ENCODE measurements at regions not wholly inside any gene's neighbourhood (a gene's known extent, or its start where the extent isn't known, plus 50 kb on each side); places are given as distances from the start of the nearest gene placed in this dataset.
A peak's percentile ranks its signal among the peaks of the same experiment; 100 is the strongest.

- ATAC-seq = peak; percentile 95
- DNase-seq = peak in 1 of 3 donors; percentile 58
- Histone ChIP-seq H3K9me3 (no peaks in the 10 kb centered on the region), H3K36me3 (ENCODE audit: low read depth) (no peaks in the 10 kb centered on the region), H3K4me1 (ENCODE audit: low read depth) (no peaks in the 10 kb centered on the region), H3K4me3 (no peak overlapping the region)
- intact Hi-C loops (cut with DNase I, micrococcal nuclease) = no loop called here
- no peak for TF ChIP-seq CTCF (IDR thresholded peaks at IDR 0.05)
These were observed 386.9 kb downstream of the FIGN start for GRCh38 chr2:163348857-163349380.

GRCh38 chr2:163347982-163348856 lies 387.6 kb downstream of the FIGN start:
- no peak for TF ChIP-seq CTCF (IDR thresholded peaks at IDR 0.05)
- peak; percentile 31 to 65 (median 58) for DNase-seq
- peak; percentile 74 for ATAC-seq
- Histone ChIP-seq H3K9me3 (no peaks in the 10 kb centered on the region), H3K4me1 (ENCODE audit: low read depth) (no peaks in the 10 kb centered on the region), H3K4me3 (no peak overlapping the region), H3K36me3 (ENCODE audit: low read depth) (no peaks in the 10 kb centered on the region)
- intact Hi-C loops (cut with DNase I, micrococcal nuclease) = no loop called here

- H3K4me3 ChIP-seq = no peak overlapping the region
- peak in 1 of 3 donors; percentile 33 for DNase-seq
- intact Hi-C loops (cut with DNase I, micrococcal nuclease) = no loop called here
- no peaks in the 10 kb centered on the region for H3K9me3 ChIP-seq
- ATAC-seq = peak; percentile 39
- H3K4me1 ChIP-seq (ENCODE audit: low read depth) = no peaks in the 10 kb centered on the region
- H3K36me3 ChIP-seq (ENCODE audit: low read depth) = no peaks in the 10 kb centered on the region
- peak; percentile 26 for TF ChIP-seq CTCF (IDR thresholded peaks at IDR 0.05)
These were observed 389.8 kb downstream of the FIGN start for GRCh38 chr2:163345795-163346573.

- no peak for ATAC-seq
- intact Hi-C loops (cut with DNase I, micrococcal nuclease) = no loop called here
- no peak overlapping the region for H3K4me3 ChIP-seq
- H3K9me3 ChIP-seq = no peaks in the 10 kb centered on the region
- H3K4me1 ChIP-seq (ENCODE audit: low read depth) = no peaks in the 10 kb centered on the region
- DNase-seq = no peak
- TF ChIP-seq CTCF (IDR thresholded peaks at IDR 0.05) = no peak
- H3K36me3 ChIP-seq (ENCODE audit: low read depth) = no peaks in the 10 kb centered on the region
These were observed 392.5 kb downstream of the FIGN start for GRCh38 chr2:163343316-163343715.

GRCh38 chr2:163341426-163341825 lies 394.4 kb downstream of the FIGN start:
- intact Hi-C loops (cut with DNase I, micrococcal nuclease) = no loop called here
- no peak overlapping the region for H3K4me3 ChIP-seq
- H3K9me3 ChIP-seq = no peaks in the 10 kb centered on the region
- DNase-seq (no peak), ATAC-seq (no peak)
- no peaks in the 10 kb centered on the region for H3K4me1 ChIP-seq (ENCODE audit: low read depth)
- no peak for TF ChIP-seq CTCF (IDR thresholded peaks at IDR 0.05)
- no peaks in the 10 kb centered on the region for H3K36me3 ChIP-seq (ENCODE audit: low read depth)

Measured in mucosa of descending colon (tissue), 3 donors.